Keratinocyte (primary cell): ENCODE measurements at regions not wholly inside any gene's neighbourhood (a gene's known extent, or its start where the extent isn't known, plus 50 kb on each side); places are given as distances from the start of the nearest gene placed in this dataset.

Experiments used
- DNase-seq: peaks from one replicate; pipeline ENCODE4 v3.0.0-alpha.2; 2011; ENCODE audit warnings: low read depth, missing footprints, low spot score
- FAIRE-seq: peaks from 2 replicates; lab custom pipeline; 2011; peaks lifted over from hg19 to GRCh38; lab: Jason Lieb, UNC
- H2AFZ ChIP-seq: 2 replicates; pipeline ENCODE4 v1.6.0; 2012; ENCODE audit warnings: low read length, control low read depth, inconsistent platforms; ENCODE audit not compliant: control insufficient read depth
- H3K27ac ChIP-seq: 2 replicates; pipeline ENCODE4 v1.5.1; 2011; ENCODE audit warnings: low read length; ENCODE audit not compliant: control insufficient read depth, insufficient read depth
- H3K27me3 ChIP-seq: 3 replicates; pipeline ENCODE4 v1.6.0; 2011; ENCODE audit warnings: low read length; ENCODE audit not compliant: control insufficient read depth, insufficient read depth; ENCODE audit errors: extremely low read depth
- H3K36me3 ChIP-seq, 2 experiments: 2 replicates in 1 of 2; 3 replicates in 1 of 2; pipeline ENCODE4 v1.5.1; 2011; ENCODE audit warnings: low read length in 2 of 2, mild to moderate bottlenecking in 1 of 2; ENCODE audit not compliant: control insufficient read depth in 2 of 2, insufficient read depth in 2 of 2; ENCODE audit errors: extremely low read depth in 1 of 2
- H3K4me1 ChIP-seq: 3 replicates; pipeline ENCODE4 v1.5.1; 2011; ENCODE audit warnings: low read length; ENCODE audit not compliant: control insufficient read depth, insufficient read depth; ENCODE audit errors: extremely low read depth
- H3K4me2 ChIP-seq: 3 replicates; pipeline ENCODE4 v1.6.0; 2011; ENCODE audit warnings: low read depth, low read length; ENCODE audit not compliant: control insufficient read depth, insufficient read depth; ENCODE audit errors: extremely low read depth
- H3K4me3 ChIP-seq, 3 experiments: fragments of 200-600 bp in 1 of 3; sonication (generic) in 1 of 3; 2 replicates in 2 of 3; 3 replicates in 1 of 3; pipeline ENCODE4 v1.5.1; 2011 to 2016; ENCODE audit warnings: low read length in 3 of 3, mild to moderate bottlenecking in 3 of 3, control low read depth in 2 of 3, inconsistent platforms in 1 of 3, low read depth in 1 of 3, mixed read lengths in 1 of 3, mixed run types in 1 of 3, moderate library complexity in 1 of 3; ENCODE audit not compliant: control insufficient read depth in 2 of 3, insufficient read depth in 2 of 3; ENCODE audit errors: extremely low read depth in 1 of 3
- H3K79me2 ChIP-seq: 2 replicates; pipeline ENCODE4 v1.6.0; 2012; ENCODE audit warnings: low read length; ENCODE audit not compliant: control insufficient read depth, insufficient read depth
- H3K9ac ChIP-seq: 3 replicates; pipeline ENCODE4 v1.6.0; 2011; ENCODE audit warnings: low read length; ENCODE audit not compliant: control insufficient read depth, insufficient read depth; ENCODE audit errors: extremely low read depth
- H3K9me1 ChIP-seq: 3 replicates; pipeline ENCODE4 v1.6.0; 2011; ENCODE audit warnings: low read length; ENCODE audit not compliant: control insufficient read depth, insufficient read depth; ENCODE audit errors: extremely low read depth
- H3K9me3 ChIP-seq: 2 replicates; pipeline ENCODE4 v1.5.1; 2012; ENCODE audit warnings: low read depth, low read length; ENCODE audit not compliant: control insufficient read depth
- H4K20me1 ChIP-seq: 3 replicates; pipeline ENCODE4 v1.6.0; 2011; ENCODE audit warnings: low read length; ENCODE audit not compliant: control insufficient read depth, insufficient read depth; ENCODE audit errors: extremely low read depth
- EZH2 ChIP-seq: IDR thresholded peaks from one replicate; pipeline ENCODE4 v1.6.1; 2012; ENCODE audit warnings: inconsistent platforms, mild to moderate bottlenecking, low read length, moderate library complexity
- dilution Hi-C: fragments of 300-500 bp; cut with MboI; formaldehyde crosslinking; loops from one replicate; pipeline ENCODE4 v1.7.0; 2020; ENCODE audit warnings: low sequenced_read_pairs; ENCODE audit not compliant: extremely low pct_ligation_motif_present
- TF ChIP-seq, protein P1 (sequence below), 3 experiments: IDR thresholded peaks in 1 of 3; conservative IDR thresholded peaks in 1 of 3; optimal IDR thresholded peaks in 1 of 3; 2 replicates in 2 of 3; 3 replicates in 1 of 3; pipeline versions ENCODE3 to v1.5.1; 2011; ENCODE audit warnings: low read length in 3 of 3, mild to moderate bottlenecking in 3 of 3, moderate library complexity in 2 of 3, control low read depth in 1 of 3, inconsistent platforms in 1 of 3; ENCODE audit not compliant: insufficient read depth in 2 of 3; ENCODE audit errors: extremely low read depth in 1 of 3

DNA sequence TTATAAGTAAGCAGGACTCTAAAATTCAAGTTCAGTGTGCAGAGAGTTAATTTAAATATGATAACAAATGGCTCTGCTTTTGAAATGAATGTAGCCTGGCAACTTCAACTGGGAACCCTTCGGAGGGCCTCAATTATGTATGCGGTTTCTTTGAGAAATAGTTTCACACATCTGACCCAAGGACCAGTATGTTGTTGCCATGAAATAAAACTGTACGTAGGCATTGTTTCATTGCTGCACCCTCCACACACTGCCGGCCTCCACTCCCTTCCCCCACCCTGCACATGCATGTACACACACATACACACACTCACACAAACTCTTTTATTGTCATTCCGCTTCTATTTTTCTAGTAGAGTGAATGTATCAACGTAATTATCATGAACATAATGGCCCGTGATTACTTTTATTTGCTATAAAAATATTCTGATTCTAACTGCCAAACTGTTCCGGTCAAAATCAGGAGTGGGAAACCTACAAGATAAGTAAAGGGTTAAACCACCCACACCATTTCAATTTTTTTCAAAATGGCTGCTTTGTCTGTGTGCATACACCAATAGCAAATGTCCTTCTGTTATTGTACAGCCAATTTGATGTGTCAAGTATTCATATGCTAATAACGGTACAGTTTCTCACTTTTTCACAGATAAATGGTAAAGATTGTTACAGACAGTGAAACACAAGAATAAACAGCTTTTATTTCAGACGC is 215.5 kb upstream of the TMEM161B start:
- Histone ChIP-seq H3K79me2 (no peaks in the 10 kb centered on the region), H3K9ac (no peak overlapping the region), H3K4me1 (no peaks in the 10 kb centered on the region), H4K20me1 (no peaks in the 10 kb centered on the region), H3K4me3 (no peak overlapping the region), H3K4me2 (no peak overlapping the region), H3K9me1 (no peaks in the 10 kb centered on the region), H3K27ac (no peak overlapping the region), H3K36me3 (no peaks in the 10 kb centered on the region), H3K27me3 (no peaks in the 10 kb centered on the region), H2AFZ (no peak overlapping the region), H3K9me3 (no peaks in the 10 kb centered on the region)
- DNase-seq: no peak
- TF ChIP-seq, protein P1, sequence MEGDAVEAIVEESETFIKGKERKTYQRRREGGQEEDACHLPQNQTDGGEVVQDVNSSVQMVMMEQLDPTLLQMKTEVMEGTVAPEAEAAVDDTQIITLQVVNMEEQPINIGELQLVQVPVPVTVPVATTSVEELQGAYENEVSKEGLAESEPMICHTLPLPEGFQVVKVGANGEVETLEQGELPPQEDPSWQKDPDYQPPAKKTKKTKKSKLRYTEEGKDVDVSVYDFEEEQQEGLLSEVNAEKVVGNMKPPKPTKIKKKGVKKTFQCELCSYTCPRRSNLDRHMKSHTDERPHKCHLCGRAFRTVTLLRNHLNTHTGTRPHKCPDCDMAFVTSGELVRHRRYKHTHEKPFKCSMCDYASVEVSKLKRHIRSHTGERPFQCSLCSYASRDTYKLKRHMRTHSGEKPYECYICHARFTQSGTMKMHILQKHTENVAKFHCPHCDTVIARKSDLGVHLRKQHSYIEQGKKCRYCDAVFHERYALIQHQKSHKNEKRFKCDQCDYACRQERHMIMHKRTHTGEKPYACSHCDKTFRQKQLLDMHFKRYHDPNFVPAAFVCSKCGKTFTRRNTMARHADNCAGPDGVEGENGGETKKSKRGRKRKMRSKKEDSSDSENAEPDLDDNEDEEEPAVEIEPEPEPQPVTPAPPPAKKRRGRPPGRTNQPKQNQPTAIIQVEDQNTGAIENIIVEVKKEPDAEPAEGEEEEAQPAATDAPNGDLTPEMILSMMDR (optimal IDR thresholded peaks at IDR 0.05 in 1 of 3, IDR thresholded peaks at IDR 0.05 in 1 of 3, conservative IDR thresholded peaks at IDR 0.05 in 1 of 3; ENCODE audit: extremely low read depth in 1 of 3, insufficient read depth in 2 of 3, low read length in 3 of 3): no peak
- TF ChIP-seq EZH2: no peak
- no peak for FAIRE-seq
- dilution Hi-C loops: no loop called here

DNA sequence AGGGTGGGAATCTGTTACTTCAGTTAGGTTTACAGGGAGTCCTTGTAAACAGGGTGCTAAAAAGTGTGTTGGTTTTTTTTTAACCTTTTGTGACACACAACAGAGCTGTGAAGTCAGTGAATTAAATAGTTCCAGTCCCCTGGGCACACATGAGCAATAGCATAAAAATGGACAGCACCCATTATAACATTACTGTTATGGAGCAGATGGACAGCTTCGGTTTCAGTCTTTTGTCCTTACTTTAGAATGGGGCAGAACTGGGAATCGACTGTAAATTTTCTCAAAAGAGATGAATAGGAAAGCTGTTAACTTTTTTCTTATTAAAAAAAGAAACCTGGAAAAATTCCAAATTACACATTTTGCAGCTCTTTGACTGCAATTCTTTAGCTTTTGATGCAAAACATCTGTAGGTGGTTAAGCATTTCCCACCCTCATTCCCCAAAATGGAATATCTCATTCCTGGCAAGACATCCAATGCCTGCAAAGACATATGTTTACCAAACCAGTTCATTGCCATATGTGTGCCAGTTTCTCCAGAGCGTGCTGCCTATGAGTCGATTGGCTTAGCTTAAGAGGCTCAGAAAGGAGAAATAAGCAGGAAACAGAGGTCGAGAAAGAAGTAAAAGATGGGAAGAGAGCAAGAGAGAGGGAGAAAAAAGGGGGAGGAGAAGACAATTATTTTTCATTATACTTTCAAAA is 212.3 kb upstream of the TMEM161B start:
- FAIRE-seq (no peak), DNase-seq (no peak)
- no peaks in the 10 kb centered on the region for H3K27me3 ChIP-seq
- no peaks in the 10 kb centered on the region for H4K20me1 ChIP-seq
- H3K27ac ChIP-seq: no peak overlapping the region
- dilution Hi-C loops: no loop called here
- no peak overlapping the region for H3K9ac ChIP-seq
- H3K9me3 ChIP-seq: no peaks in the 10 kb centered on the region
- no peak overlapping the region for H3K4me2 ChIP-seq
- H3K4me1 ChIP-seq: no peaks in the 10 kb centered on the region
- no peak for TF ChIP-seq EZH2
- TF ChIP-seq, protein P1 (optimal IDR thresholded peaks at IDR 0.05 in 1 of 3, IDR thresholded peaks at IDR 0.05 in 1 of 3, conservative IDR thresholded peaks at IDR 0.05 in 1 of 3; ENCODE audit: extremely low read depth in 1 of 3, insufficient read depth in 2 of 3, low read length in 3 of 3): no peak
- no peaks in the 10 kb centered on the region for H3K79me2 ChIP-seq
- H3K4me3 ChIP-seq: no peak overlapping the region
- H3K36me3 ChIP-seq: no peaks in the 10 kb centered on the region
- no peaks in the 10 kb centered on the region for H3K9me1 ChIP-seq
- H2AFZ ChIP-seq: no peak overlapping the region
